ENCODE measurements at regions not wholly inside any gene's neighbourhood (a gene's known extent, or its start where the extent isn't known, plus 50 kb on each side); places are given as distances from the start of the nearest gene placed in this dataset.

- DNase-seq (ENCODE audit: low read depth), result no peak
- TF ChIP-seq, protein P1, sequence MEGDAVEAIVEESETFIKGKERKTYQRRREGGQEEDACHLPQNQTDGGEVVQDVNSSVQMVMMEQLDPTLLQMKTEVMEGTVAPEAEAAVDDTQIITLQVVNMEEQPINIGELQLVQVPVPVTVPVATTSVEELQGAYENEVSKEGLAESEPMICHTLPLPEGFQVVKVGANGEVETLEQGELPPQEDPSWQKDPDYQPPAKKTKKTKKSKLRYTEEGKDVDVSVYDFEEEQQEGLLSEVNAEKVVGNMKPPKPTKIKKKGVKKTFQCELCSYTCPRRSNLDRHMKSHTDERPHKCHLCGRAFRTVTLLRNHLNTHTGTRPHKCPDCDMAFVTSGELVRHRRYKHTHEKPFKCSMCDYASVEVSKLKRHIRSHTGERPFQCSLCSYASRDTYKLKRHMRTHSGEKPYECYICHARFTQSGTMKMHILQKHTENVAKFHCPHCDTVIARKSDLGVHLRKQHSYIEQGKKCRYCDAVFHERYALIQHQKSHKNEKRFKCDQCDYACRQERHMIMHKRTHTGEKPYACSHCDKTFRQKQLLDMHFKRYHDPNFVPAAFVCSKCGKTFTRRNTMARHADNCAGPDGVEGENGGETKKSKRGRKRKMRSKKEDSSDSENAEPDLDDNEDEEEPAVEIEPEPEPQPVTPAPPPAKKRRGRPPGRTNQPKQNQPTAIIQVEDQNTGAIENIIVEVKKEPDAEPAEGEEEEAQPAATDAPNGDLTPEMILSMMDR (IDR thresholded peaks at IDR 0.05; ENCODE audit: insufficient read depth, low read depth, low read length), result no peak
- ChIA-PET POLR2A (no interaction called here), CTCF (interaction anchor here (1.4 kb wide), 1 partner anchor 17 kb away, joined by 4 read pairs; no protein-coding TSS in a partner anchor)
- Histone ChIP-seq H3K27me3 (ENCODE audit: control insufficient read depth, insufficient read depth, low read length) (peaks cover 2% of the 10 kb centered on the region; the same call in 1 of the 2 replicates), H3K4me3 (ENCODE audit: low read depth, low read length) (no peak overlapping the region), H3K36me3 (ENCODE audit: control insufficient read depth, insufficient read depth, low read length) (no peaks in the 10 kb centered on the region)
These were observed 219.9 kb downstream of the SEC23A start for GRCh38 chr14:38883127-38883526.

- POLR2A ChIA-PET, result no interaction called here
- CTCF ChIA-PET, result interaction anchor here (1.4 kb wide), 1 partner anchor 17 kb away, joined by 4 read pairs; no protein-coding TSS in a partner anchor
- Histone ChIP-seq H3K27me3 (ENCODE audit: control insufficient read depth, insufficient read depth, low read length) (peaks cover 2% of the 10 kb centered on the region; the same call in 1 of the 2 replicates), H3K4me3 (ENCODE audit: low read depth, low read length) (no peak overlapping the region), H3K36me3 (ENCODE audit: control insufficient read depth, insufficient read depth, low read length) (no peaks in the 10 kb centered on the region)
- DNase-seq (ENCODE audit: low read depth), result no peak
- TF ChIP-seq, protein P1 (IDR thresholded peaks at IDR 0.05; ENCODE audit: insufficient read depth, low read depth, low read length), result no peak
These were observed 220.5 kb downstream of the SEC23A start for GRCh38 chr14:38882533-38882932.

GRCh38 chr14:38880643-38881524, 222.2 kb downstream of the SEC23A start:
- DNase-seq (ENCODE audit: low read depth), result no peak
- ChIA-PET CTCF (interaction anchor here (2.0 kb wide), 1 partner anchor 13 kb away, joined by 8 read pairs; no protein-coding TSS in a partner anchor), POLR2A (no interaction called here)
- Histone ChIP-seq H3K36me3 (ENCODE audit: control insufficient read depth, insufficient read depth, low read length) (no peaks in the 10 kb centered on the region), H3K27me3 (ENCODE audit: control insufficient read depth, insufficient read depth, low read length) (peaks cover 2% of the 10 kb centered on the region; the same call in 1 of the 2 replicates), H3K4me3 (ENCODE audit: low read depth, low read length) (no peak overlapping the region)
- TF ChIP-seq, protein P1 (IDR thresholded peaks at IDR 0.05; ENCODE audit: insufficient read depth, low read depth, low read length), result no peak

- H3K4me3 ChIP-seq (ENCODE audit: low read depth, low read length), result no peak overlapping the region
- DNase-seq (ENCODE audit: low read depth), result no peak
- CTCF ChIA-PET, result interaction anchor here (2.0 kb wide), 1 partner anchor 10 kb away, joined by 6 read pairs; no protein-coding TSS in a partner anchor
- H3K36me3 ChIP-seq (ENCODE audit: control insufficient read depth, insufficient read depth, low read length), result no peaks in the 10 kb centered on the region
- POLR2A ChIA-PET, result no interaction called here
- TF ChIP-seq, protein P1 (IDR thresholded peaks at IDR 0.05; ENCODE audit: insufficient read depth, low read depth, low read length), result no peak
- peaks cover 2% of the 10 kb centered on the region; the same call in 1 of the 2 replicates for H3K27me3 ChIP-seq (ENCODE audit: control insufficient read depth, insufficient read depth, low read length)
These were observed 225.2 kb downstream of the SEC23A start for GRCh38 chr14:38877744-38878388.

DNA sequence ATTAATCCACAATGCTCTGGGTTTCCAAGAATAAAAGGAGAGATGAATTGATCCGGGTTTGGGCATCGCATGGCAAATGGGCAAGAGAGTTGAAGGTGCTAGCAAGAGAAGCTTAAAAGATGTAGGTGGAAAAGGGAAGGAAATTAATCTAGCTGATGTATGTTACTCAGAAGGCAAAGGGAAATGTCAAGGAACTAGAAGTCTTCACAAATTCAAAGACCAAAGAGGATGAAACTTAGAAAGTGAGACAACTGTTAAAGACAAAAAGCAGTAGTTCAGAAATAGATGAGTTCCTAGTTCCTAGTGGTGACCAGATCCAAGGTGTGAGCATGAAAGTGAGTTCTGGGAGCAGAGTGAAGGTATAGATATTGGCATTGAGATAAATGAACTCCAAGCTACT, 228.3 kb downstream of the SEC23A start:
- CTCF ChIA-PET, result interaction anchor here (1.8 kb wide), 1 partner anchor 972 kb away, joined by 5 read pairs; no protein-coding TSS in a partner anchor
- TF ChIP-seq, protein P1 (IDR thresholded peaks at IDR 0.05; ENCODE audit: insufficient read depth, low read depth, low read length), result no peak

More for the DNA sequence above, 228.3 kb downstream of the SEC23A start:
- POLR2A ChIA-PET, result no interaction called here
- Histone ChIP-seq H3K27me3 (ENCODE audit: control insufficient read depth, insufficient read depth, low read length) (peaks cover 2% of the 10 kb centered on the region; the same call in 1 of the 2 replicates), H3K36me3 (ENCODE audit: control insufficient read depth, insufficient read depth, low read length) (no peaks in the 10 kb centered on the region), H3K4me3 (ENCODE audit: low read depth, low read length) (no peak overlapping the region)
- DNase-seq (ENCODE audit: low read depth), result no peak
